Tibial artery (tissue), 4 donors: ENCODE measurements at regions not wholly inside any gene's neighbourhood (a gene's known extent, or its start where the extent isn't known, plus 50 kb on each side); places are given as distances from the start of the nearest gene placed in this dataset.

Source experiments
- DNase-seq, 2 donors: peaks; one replicate each; pipeline ENCODE4 v3.0.0-alpha.2; 2019
- H3K27ac ChIP-seq, 2 donors: fragments of 200-600 bp; sonication (generic) in 1 of 2; 1 replicate in 1 of 2; 2 replicates in 1 of 2; pipeline ENCODE4 v1.5.1; 2018 to 2019; ENCODE audit warnings: mild to moderate bottlenecking in 1 of 2
- H3K27me3 ChIP-seq, 2 donors: fragments of 200-600 bp; sonication (generic) in 1 of 2; one replicate each; pipeline versions ENCODE4 v1.5.1 to v1.6.0; 2016 to 2019
- H3K36me3 ChIP-seq, 3 donors: fragments of 200-600 bp; sonication (generic) in 2 of 3; one replicate each; pipeline ENCODE4 v1.5.1; 2016 to 2019; ENCODE audit warnings: mild to moderate bottlenecking in 2 of 3
- H3K4me1 ChIP-seq, 4 donors: fragments of 200-600 bp; sonication (generic) in 2 of 4; 1 replicate in 3 of 4; 2 replicates in 1 of 4; pipeline ENCODE4 v1.5.1; 2016 to 2019
- H3K4me3 ChIP-seq, 2 donors: fragments of 200-600 bp; sonication (generic) in 1 of 2; 1 replicate in 1 of 2; 2 replicates in 1 of 2; pipeline ENCODE4 v1.5.1; 2018 to 2019; ENCODE audit warnings: mild to moderate bottlenecking in 2 of 2
- H3K9me3 ChIP-seq, 3 donors: fragments of 200-600 bp; sonication (generic) in 1 of 3; one replicate each; pipeline ENCODE4 v1.5.1; 2016 to 2019
- CTCF ChIP-seq, 2 experiments: fragments of 200-600 bp in 1 of 2; fragments of 450-650 bp in 1 of 2; IDR thresholded peaks; one replicate each; pipeline ENCODE4 v1.5.1; 2017 to 2019; ENCODE audit warnings: antibody characterized with exemption in 2 of 2, mild to moderate bottlenecking in 1 of 2, moderate library complexity in 1 of 2
- intact Hi-C: fragments of 100-400 bp; cut with DNase I; formaldehyde crosslinking; loops from one replicate; pipeline ENCODE4 v1.15.0; 2023; ENCODE audit warnings: low total_unique reads

DNA sequence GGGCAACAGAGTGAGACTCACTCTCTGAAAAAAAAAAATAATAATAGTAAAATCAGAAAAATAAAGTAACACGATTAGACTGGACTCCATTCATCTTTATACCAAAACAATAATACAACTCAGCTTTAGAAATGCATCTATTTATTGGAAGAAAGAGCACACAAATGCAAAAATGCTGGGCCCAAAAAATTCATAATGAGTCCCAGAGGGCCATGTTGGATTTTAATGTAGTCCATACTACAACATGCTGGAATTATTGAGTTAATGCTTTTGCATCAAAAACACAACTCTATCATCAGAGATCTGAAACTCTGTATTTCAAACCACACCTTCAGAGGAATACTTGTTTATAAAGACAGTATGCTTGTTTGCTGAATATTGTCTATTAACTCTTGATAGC lies 1614.7 kb downstream of the STIM2 start:
- no peaks in the 10 kb centered on the region for H3K36me3 ChIP-seq
- intact Hi-C loops: no loop called here
- H3K4me3 ChIP-seq: no peak overlapping the region
- TF ChIP-seq CTCF (IDR thresholded peaks at IDR 0.05): no peak
- no peaks in the 10 kb centered on the region for H3K4me1 ChIP-seq
- no peak overlapping the region for H3K27ac ChIP-seq
- no peaks in the 10 kb centered on the region for H3K27me3 ChIP-seq
- no peak for DNase-seq
- no peaks in the 10 kb centered on the region for H3K9me3 ChIP-seq

DNA sequence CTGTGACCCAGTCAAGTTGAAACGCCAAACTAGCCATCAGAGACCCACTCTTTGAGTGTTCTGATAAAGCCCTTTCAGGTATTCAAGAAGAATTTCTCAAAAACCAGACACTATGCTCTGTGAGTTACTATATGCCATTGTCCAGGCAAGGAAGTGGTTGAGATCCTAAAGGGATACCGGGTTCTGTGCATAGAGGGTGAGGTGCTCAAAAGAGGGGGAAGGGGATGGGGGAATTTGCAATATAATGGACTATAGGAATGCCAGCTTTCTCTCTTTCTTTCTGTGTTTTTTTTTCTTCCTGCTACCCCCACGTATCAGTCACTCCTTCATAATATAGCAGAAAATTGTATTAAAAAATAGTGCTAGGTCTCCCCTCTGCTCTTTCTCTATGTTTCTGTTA lies 1619.0 kb downstream of the STIM2 start:
- no peaks in the 10 kb centered on the region for H3K36me3 ChIP-seq
- intact Hi-C loops: no loop called here
- no peaks in the 10 kb centered on the region for H3K27me3 ChIP-seq
- DNase-seq: no peak
- TF ChIP-seq CTCF (IDR thresholded peaks at IDR 0.05): no peak
- no peaks in the 10 kb centered on the region for H3K9me3 ChIP-seq
- no peaks in the 10 kb centered on the region for H3K4me1 ChIP-seq
- no peak overlapping the region for H3K4me3 ChIP-seq
- H3K27ac ChIP-seq: no peak overlapping the region

- DNase-seq: no peak
- no peak for TF ChIP-seq CTCF (IDR thresholded peaks at IDR 0.05)
- H3K27me3 ChIP-seq: no peaks in the 10 kb centered on the region
- H3K36me3 ChIP-seq: no peaks in the 10 kb centered on the region
- no peak overlapping the region for H3K27ac ChIP-seq
- intact Hi-C loops: no loop called here
- H3K4me1 ChIP-seq: no peaks in the 10 kb centered on the region
- H3K9me3 ChIP-seq: no peaks in the 10 kb centered on the region
- no peak overlapping the region for H3K4me3 ChIP-seq
Measured at GRCh38 chr4:28481565-28481964, 1620.9 kb downstream of the STIM2 start.

GRCh38 chr4:28482580-28483270 lies 1622.1 kb downstream of the STIM2 start:
- intact Hi-C loops: no loop called here
- no peaks in the 10 kb centered on the region for H3K9me3 ChIP-seq
- no peak for DNase-seq

GRCh38 chr4:28488021-28488420 lies 1627.4 kb downstream of the STIM2 start:
- H3K27me3 ChIP-seq: no peaks in the 10 kb centered on the region
- H3K4me1 ChIP-seq: no peaks in the 10 kb centered on the region
- H3K27ac ChIP-seq: no peak overlapping the region
- no peak for TF ChIP-seq CTCF (IDR thresholded peaks at IDR 0.05)
- intact Hi-C loops: no loop called here
- no peak overlapping the region for H3K4me3 ChIP-seq
- DNase-seq: no peak
- no peaks in the 10 kb centered on the region for H3K36me3 ChIP-seq
- no peaks in the 10 kb centered on the region for H3K9me3 ChIP-seq

More at GRCh38 chr4:28482580-28483270, 1622.1 kb downstream of the STIM2 start:
- TF ChIP-seq CTCF (IDR thresholded peaks at IDR 0.05): no peak
- H3K4me3 ChIP-seq: no peak overlapping the region
- H3K4me1 ChIP-seq: no peaks in the 10 kb centered on the region
- no peaks in the 10 kb centered on the region for H3K27me3 ChIP-seq
- no peaks in the 10 kb centered on the region for H3K36me3 ChIP-seq
- no peak overlapping the region for H3K27ac ChIP-seq

GRCh38 chr4:28490669-28491068 lies 1630.0 kb downstream of the STIM2 start:
- H3K27ac ChIP-seq: no peak overlapping the region
- no peak for DNase-seq
- no peak overlapping the region for H3K4me3 ChIP-seq
- no peaks in the 10 kb centered on the region for H3K4me1 ChIP-seq
- no peaks in the 10 kb centered on the region for H3K9me3 ChIP-seq
- H3K27me3 ChIP-seq: no peaks in the 10 kb centered on the region
- no peak for TF ChIP-seq CTCF (IDR thresholded peaks at IDR 0.05)
- intact Hi-C loops: no loop called here
- H3K36me3 ChIP-seq: no peaks in the 10 kb centered on the region
